Ovary (tissue), 3 donors: ENCODE measurements at regions not wholly inside any gene's neighbourhood (a gene's known extent, or its start where the extent isn't known, plus 50 kb on each side); places are given as distances from the start of the nearest gene placed in this dataset.

Experiments used
- POLR2A ChIP-seq: fragments of 450-650 bp; IDR thresholded peaks from one replicate; pipeline ENCODE4 v1.6.1; 2017; ENCODE audit warnings: antibody characterized with exemption, mild to moderate bottlenecking, moderate library complexity
- TF ChIP-seq, protein P1 (sequence below), 3 donors: fragments of 450-650 bp in 2 of 3; fragments of 200-600 bp in 1 of 3; IDR thresholded peaks; one replicate each; pipeline versions ENCODE4 v1.5.1 to v1.8.0; 2016 to 2022; ENCODE audit warnings: antibody characterized with exemption in 3 of 3, mild to moderate bottlenecking in 1 of 3
- donor health status: DM: no; HTN: no; CAD: no.

- TF ChIP-seq, protein P1, sequence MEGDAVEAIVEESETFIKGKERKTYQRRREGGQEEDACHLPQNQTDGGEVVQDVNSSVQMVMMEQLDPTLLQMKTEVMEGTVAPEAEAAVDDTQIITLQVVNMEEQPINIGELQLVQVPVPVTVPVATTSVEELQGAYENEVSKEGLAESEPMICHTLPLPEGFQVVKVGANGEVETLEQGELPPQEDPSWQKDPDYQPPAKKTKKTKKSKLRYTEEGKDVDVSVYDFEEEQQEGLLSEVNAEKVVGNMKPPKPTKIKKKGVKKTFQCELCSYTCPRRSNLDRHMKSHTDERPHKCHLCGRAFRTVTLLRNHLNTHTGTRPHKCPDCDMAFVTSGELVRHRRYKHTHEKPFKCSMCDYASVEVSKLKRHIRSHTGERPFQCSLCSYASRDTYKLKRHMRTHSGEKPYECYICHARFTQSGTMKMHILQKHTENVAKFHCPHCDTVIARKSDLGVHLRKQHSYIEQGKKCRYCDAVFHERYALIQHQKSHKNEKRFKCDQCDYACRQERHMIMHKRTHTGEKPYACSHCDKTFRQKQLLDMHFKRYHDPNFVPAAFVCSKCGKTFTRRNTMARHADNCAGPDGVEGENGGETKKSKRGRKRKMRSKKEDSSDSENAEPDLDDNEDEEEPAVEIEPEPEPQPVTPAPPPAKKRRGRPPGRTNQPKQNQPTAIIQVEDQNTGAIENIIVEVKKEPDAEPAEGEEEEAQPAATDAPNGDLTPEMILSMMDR (IDR thresholded peaks at IDR 0.05), result no peak
- no peak for TF ChIP-seq POLR2A
Observed at GRCh38 chr4:98778206-98778605, 119.8 kb upstream of the TSPAN5 start.
